Endothelial cell (in vitro differentiated cells): ENCODE measurements at regions not wholly inside any gene's neighbourhood (a gene's known extent, or its start where the extent isn't known, plus 50 kb on each side); places are given as distances from the start of the nearest gene placed in this dataset.

Experiments
- DNase-seq: peaks from one replicate; pipeline ENCODE4 v3.0.0; 2021; ENCODE audit warnings: low spot score
- H3K27ac Mint-ChIP-seq: one replicate; pipeline ENCODE4 v1.8.0; 2021; ENCODE audit warnings: mixed read lengths, inconsistent platforms; ENCODE audit not compliant: unreplicated experiment
- H3K27me3 Mint-ChIP-seq: one replicate; pipeline ENCODE4 v1.8.0; 2021; ENCODE audit warnings: mild to moderate bottlenecking, moderate library complexity, mixed read lengths, inconsistent platforms; ENCODE audit not compliant: unreplicated experiment
- H3K36me3 Mint-ChIP-seq: one replicate; pipeline ENCODE4 v1.8.0; 2021; ENCODE audit warnings: mild to moderate bottlenecking, low read depth, mixed read lengths, inconsistent platforms; ENCODE audit not compliant: unreplicated experiment
- H3K4me1 Mint-ChIP-seq: one replicate; pipeline ENCODE4 v1.8.0; 2021; ENCODE audit warnings: mild to moderate bottlenecking, mixed read lengths, inconsistent platforms; ENCODE audit not compliant: unreplicated experiment
- H3K4me3 Mint-ChIP-seq: one replicate; pipeline ENCODE4 v1.8.0; 2021; ENCODE audit warnings: mild to moderate bottlenecking, mixed read lengths, inconsistent platforms; ENCODE audit not compliant: unreplicated experiment
- H3K9me3 Mint-ChIP-seq: one replicate; pipeline ENCODE4 v1.8.0; 2021; ENCODE audit warnings: mixed read lengths, inconsistent platforms; ENCODE audit not compliant: unreplicated experiment
- TF ChIP-seq, protein P1 (sequence below): fragments of 200-600 bp; sonication (generic); IDR thresholded peaks from one replicate; pipeline ENCODE4 v1.5.0; 2021; ENCODE audit warnings: antibody characterized with exemption; ENCODE audit not compliant: unreplicated experiment

DNA sequence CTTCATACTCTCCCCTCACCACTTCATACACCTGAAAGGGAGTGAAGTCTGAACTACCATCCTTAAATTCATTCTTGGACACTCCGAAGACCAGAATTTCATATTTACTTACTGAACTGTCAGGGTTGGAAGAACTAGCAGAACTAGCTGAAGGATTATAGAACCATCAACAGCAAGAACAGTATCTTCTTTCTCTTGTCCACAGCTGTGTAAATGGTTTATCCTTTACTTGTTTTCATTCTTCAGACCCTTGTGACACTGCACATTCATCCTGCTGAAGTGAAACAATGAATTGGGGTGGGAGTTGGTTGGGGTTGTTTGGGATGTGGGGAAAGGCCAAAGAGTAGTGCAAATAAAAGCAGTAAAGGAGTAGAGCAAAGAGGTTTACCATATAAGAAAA, 350.9 kb downstream of the ZIC1 start:
- Mint-ChIP-seq H3K4me3 (no peak overlapping the region), H3K9me3 (no peaks in the 10 kb centered on the region), H3K27me3 (no peaks in the 10 kb centered on the region), H3K4me1 (no peaks in the 10 kb centered on the region), H3K36me3 (no peaks in the 10 kb centered on the region), H3K27ac (no peak overlapping the region)
- TF ChIP-seq, protein P1, sequence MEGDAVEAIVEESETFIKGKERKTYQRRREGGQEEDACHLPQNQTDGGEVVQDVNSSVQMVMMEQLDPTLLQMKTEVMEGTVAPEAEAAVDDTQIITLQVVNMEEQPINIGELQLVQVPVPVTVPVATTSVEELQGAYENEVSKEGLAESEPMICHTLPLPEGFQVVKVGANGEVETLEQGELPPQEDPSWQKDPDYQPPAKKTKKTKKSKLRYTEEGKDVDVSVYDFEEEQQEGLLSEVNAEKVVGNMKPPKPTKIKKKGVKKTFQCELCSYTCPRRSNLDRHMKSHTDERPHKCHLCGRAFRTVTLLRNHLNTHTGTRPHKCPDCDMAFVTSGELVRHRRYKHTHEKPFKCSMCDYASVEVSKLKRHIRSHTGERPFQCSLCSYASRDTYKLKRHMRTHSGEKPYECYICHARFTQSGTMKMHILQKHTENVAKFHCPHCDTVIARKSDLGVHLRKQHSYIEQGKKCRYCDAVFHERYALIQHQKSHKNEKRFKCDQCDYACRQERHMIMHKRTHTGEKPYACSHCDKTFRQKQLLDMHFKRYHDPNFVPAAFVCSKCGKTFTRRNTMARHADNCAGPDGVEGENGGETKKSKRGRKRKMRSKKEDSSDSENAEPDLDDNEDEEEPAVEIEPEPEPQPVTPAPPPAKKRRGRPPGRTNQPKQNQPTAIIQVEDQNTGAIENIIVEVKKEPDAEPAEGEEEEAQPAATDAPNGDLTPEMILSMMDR, result no peak
- DNase-seq, result no peak

DNA sequence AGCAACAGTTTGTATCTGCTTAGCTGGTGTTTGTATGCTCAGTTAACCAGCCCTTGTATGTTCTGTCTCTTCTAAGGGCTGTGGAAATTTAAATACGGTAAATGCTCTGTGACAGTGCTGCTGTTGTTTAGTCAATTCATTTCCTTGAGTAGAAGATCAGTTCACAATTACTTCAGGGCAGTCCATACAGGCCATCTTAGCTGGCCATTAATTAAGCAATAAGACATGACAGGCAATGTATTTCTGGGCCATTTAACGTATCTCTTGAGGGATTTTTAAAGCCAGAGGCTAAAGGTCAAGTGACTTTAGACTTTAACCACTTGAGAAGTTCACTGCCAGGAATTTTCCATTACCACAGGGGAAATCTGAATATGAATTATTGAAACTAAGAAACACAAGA, 351.8 kb downstream of the ZIC1 start:
- Mint-ChIP-seq H3K27me3 (no peaks in the 10 kb centered on the region), H3K36me3 (no peaks in the 10 kb centered on the region), H3K27ac (no peak overlapping the region), H3K9me3 (no peaks in the 10 kb centered on the region), H3K4me3 (no peak overlapping the region), H3K4me1 (no peaks in the 10 kb centered on the region)
- TF ChIP-seq, protein P1, result no peak
- DNase-seq, result no peak

- no peaks in the 10 kb centered on the region for H3K36me3 Mint-ChIP-seq
- no peak overlapping the region for H3K4me3 Mint-ChIP-seq
- no peaks in the 10 kb centered on the region for H3K9me3 Mint-ChIP-seq
- no peaks in the 10 kb centered on the region for H3K4me1 Mint-ChIP-seq
- TF ChIP-seq, protein P1, result no peak
- no peak for DNase-seq
- no peak overlapping the region for H3K27ac Mint-ChIP-seq
- peaks cover 2% of the 10 kb centered on the region for H3K27me3 Mint-ChIP-seq
Measured at GRCh38 chr3:147773116-147773630, 364.0 kb downstream of the ZIC1 start.

DNA sequence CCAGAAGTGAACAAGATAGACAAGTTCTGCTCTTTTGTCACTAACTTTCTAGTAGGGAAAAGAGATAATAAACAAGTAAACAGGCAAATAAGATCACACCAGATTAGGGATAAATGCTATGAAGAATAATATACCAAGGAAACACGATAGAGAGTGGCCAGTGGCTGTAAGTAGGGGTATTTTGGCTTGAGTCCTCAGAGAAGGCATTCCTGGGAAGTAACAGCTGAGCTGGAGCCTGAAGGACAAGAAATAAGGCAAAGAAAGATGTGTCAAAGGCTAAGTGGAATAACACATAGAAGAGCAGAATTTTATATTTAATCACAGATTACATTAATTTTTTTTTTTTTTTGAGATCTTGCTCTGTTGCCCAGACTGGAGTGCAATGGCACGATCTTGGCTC, 366.2 kb downstream of the ZIC1 start:
- H3K9me3 Mint-ChIP-seq, result no peaks in the 10 kb centered on the region
- no peaks in the 10 kb centered on the region for H3K36me3 Mint-ChIP-seq
- H3K4me1 Mint-ChIP-seq, result no peaks in the 10 kb centered on the region
- TF ChIP-seq, protein P1, result no peak
- H3K27me3 Mint-ChIP-seq, result peaks cover 2% of the 10 kb centered on the region
- DNase-seq, result no peak
- H3K27ac Mint-ChIP-seq, result no peak overlapping the region
- H3K4me3 Mint-ChIP-seq, result no peak overlapping the region

DNA sequence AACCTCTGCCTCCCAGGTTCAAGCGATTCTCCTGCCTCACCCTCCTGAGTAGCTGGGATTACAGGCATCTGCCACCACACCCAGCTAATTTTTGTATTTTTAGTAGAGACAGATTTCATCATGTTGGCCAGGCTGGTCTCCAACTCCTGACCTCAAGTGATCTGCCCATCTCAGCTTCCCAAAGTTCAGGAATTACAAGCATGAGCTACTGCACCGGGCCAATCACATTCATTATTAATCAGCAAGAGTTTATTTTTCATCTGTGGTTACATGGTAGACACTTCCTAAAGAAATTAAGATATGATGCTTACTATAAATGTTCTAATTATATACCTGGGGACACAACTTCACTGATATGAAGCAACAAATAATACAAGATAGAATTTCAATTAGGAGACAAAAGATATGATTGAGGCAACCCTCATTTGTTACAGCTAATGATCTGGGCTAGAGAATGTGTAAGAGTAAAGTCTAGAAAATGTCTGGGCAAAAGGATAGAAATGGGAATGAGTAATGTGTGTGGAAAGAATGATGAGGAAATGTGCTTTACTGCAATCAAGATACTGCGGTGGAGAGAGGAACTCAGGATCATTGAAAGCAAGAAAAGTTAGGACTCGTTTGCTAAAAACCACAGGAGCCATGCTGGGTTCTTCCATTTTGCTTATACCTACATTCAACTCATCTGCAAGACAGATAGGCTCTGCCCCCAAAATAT, 366.8 kb downstream of the ZIC1 start:
- no peaks in the 10 kb centered on the region for H3K4me1 Mint-ChIP-seq

More for the DNA sequence above, 366.8 kb downstream of the ZIC1 start:
- Mint-ChIP-seq H3K36me3 (no peaks in the 10 kb centered on the region), H3K27me3 (no peaks in the 10 kb centered on the region), H3K27ac (no peak overlapping the region), H3K4me3 (no peak overlapping the region), H3K9me3 (no peaks in the 10 kb centered on the region)
- TF ChIP-seq, protein P1, result no peak
- no peak for DNase-seq
